ENCODE measurements at regions not wholly inside any gene's neighbourhood (a gene's known extent, or its start where the extent isn't known, plus 50 kb on each side); places are given as distances from the start of the nearest gene placed in this dataset.

DNA sequence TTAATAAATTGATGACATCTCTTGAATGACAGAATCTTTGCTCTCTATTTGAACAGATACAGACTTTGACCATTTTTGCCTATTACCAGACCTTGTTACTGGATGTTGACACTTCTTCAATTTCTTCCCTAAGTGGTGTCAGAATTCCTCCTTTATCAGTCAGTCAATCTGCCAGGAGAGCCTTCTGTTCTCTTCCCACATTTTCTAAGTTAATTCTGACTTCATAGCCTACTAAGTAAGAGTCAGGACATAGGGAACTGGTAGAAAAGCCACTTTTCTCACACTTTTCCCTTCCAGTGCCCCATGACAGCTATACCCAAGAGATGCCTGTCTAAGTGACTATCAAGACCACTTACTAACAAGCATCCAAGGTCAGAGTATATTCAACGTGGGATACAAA lies 1187.5 kb upstream of the NXPH2 start:
- no peak overlapping the region for H3K27ac Mint-ChIP-seq
- no peak overlapping the region for H3K4me3 Mint-ChIP-seq
- no peaks in the 10 kb centered on the region for H3K36me3 Mint-ChIP-seq (ENCODE audit: low read depth)
- H3K4me1 Mint-ChIP-seq, result no peaks in the 10 kb centered on the region
- no peak for ATAC-seq
- no peaks in the 10 kb centered on the region for H3K27me3 Mint-ChIP-seq
- no peaks in the 10 kb centered on the region for H3K9me3 ChIP-seq (ENCODE audit: control insufficient read depth, low read length, poor library complexity, severe bottlenecking)
- no peak for DNase-seq

DNA sequence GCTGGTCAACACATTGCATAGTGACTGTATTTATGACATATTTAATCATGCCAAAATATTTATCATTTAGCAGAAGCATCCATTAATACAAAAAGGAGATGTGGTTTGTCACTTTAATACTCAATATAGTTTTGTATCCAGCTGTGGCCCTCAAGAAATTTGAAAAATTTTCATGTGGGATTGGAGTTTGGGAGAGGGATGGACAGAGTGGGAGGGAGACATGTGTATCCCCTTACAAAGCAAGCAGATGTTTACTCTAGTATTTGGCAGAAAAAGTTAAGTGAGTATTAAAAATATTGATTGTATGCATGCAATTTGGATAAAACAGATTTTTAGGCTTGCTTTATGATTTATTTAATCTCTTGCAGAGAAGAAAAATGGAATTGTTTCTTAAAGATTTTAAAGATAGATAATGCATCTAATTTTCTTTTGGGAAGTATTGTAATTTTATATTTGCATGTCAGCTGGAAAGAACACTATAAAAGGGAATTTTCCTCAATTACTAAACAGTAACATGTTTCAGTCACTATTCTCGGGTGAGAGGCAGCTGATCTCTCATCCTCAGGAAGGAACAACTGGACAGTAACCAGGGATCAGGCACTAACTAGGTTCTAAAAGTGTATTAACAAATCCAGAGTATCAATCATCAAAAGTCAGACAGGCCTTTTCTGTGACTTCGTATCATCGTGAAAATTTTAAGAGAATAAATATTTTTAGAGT lies 1184.7 kb upstream of the NXPH2 start:
- no peak overlapping the region for H3K4me3 Mint-ChIP-seq
- H3K4me1 Mint-ChIP-seq, result no peaks in the 10 kb centered on the region
- no peaks in the 10 kb centered on the region for H3K9me3 ChIP-seq (ENCODE audit: control insufficient read depth, low read length, poor library complexity, severe bottlenecking)
- no peak for ATAC-seq
- no peak for DNase-seq
- H3K27ac Mint-ChIP-seq, result no peak overlapping the region
- H3K36me3 Mint-ChIP-seq (ENCODE audit: low read depth), result no peaks in the 10 kb centered on the region
- no peaks in the 10 kb centered on the region for H3K27me3 Mint-ChIP-seq

DNA sequence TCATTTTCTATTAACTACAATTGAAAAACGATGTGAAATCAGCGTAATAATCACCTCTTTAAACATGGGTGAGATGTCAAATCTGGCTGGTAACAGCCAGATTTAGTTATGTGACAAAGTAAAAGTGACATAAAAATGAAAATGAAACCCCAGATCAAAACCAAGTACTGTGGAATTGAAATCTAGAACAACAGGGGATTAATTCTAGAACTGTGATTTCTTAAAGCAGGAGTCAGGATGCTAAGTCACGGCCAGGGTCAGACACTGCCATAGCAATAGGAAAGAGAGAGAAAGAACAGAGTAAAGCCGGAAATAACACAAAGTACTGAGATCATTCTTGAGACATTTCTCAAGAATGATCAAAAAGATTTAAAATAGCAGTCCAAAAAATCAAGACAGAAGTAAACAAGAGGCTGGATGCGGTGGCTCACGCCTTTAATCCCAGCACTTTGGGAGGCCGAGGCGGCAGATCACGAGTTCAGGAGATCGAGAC lies 1183.7 kb upstream of the NXPH2 start:
- no peak for DNase-seq
- H3K4me1 Mint-ChIP-seq, result no peaks in the 10 kb centered on the region
- ATAC-seq, result no peak
- no peaks in the 10 kb centered on the region for H3K36me3 Mint-ChIP-seq (ENCODE audit: low read depth)
- H3K27me3 Mint-ChIP-seq, result no peaks in the 10 kb centered on the region
- H3K27ac Mint-ChIP-seq, result no peak overlapping the region
- H3K9me3 ChIP-seq (ENCODE audit: control insufficient read depth, low read length, poor library complexity, severe bottlenecking), result no peaks in the 10 kb centered on the region
- no peak overlapping the region for H3K4me3 Mint-ChIP-seq

DNA sequence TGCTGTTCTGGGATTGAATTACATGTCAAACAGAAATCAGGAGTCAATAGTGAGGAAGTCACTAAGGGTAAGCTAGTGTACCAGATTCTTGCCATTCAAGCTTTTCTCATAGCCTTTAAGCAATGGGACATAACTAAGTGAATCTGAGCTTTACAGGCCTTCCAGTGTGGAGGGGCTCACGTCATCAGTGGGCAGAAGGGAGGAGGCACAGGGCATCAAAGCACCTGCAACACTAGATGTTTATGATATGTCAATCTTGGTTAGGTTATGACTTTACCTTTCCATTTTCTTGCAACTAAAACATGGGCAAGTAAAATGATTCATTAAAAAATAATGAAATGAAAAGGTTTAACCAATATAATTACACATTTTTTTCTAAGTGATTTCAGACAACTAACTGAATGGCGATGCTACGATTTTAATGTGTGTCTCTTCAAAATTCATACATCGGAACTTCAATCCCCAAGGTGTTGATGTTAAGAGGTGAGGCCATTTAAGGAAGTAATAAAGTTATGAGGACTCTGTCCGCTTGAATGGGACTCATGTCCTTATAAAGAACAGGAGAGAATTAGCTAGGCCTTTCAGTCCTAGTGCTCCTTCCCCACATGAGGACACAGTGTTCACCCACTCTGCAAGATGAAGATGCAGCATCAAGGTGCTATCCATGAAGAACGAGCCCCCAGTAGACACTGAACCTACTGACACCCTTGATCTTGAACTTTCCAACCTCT lies 1169.2 kb upstream of the NXPH2 start:
- H3K27me3 Mint-ChIP-seq, result no peaks in the 10 kb centered on the region
- H3K27ac Mint-ChIP-seq, result no peak overlapping the region
- H3K4me3 Mint-ChIP-seq, result no peak overlapping the region
- no peak for DNase-seq
- no peaks in the 10 kb centered on the region for H3K9me3 ChIP-seq (ENCODE audit: control insufficient read depth, low read length, poor library complexity, severe bottlenecking)
- H3K4me1 Mint-ChIP-seq, result no peaks in the 10 kb centered on the region
- H3K36me3 Mint-ChIP-seq (ENCODE audit: low read depth), result no peaks in the 10 kb centered on the region
- ATAC-seq, result no peak

DNA sequence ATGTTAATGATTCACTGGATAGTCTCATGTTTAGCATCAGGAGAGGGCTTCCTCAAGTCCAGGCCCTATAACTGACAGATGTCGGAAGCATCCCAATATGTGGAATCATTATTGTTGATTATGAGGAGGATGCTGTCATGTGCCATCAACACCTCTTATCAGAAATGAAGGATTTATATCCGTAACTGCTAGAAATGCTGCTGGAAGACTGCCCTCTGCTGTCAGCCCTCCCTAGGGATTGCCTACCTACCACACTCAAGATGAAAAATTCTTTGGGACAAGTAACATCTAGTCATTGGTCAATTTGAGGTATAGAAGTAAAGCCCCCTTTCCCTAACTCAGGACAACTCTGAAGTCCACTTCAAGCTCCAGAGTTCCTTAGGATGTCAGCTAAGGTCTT lies 1166.5 kb upstream of the NXPH2 start:
- H3K27ac Mint-ChIP-seq, result no peak overlapping the region
- no peak for ATAC-seq
- no peaks in the 10 kb centered on the region for H3K36me3 Mint-ChIP-seq (ENCODE audit: low read depth)
- no peaks in the 10 kb centered on the region for H3K27me3 Mint-ChIP-seq
- no peaks in the 10 kb centered on the region for H3K9me3 ChIP-seq (ENCODE audit: control insufficient read depth, low read length, poor library complexity, severe bottlenecking)
- H3K4me3 Mint-ChIP-seq, result no peak overlapping the region
- no peaks in the 10 kb centered on the region for H3K4me1 Mint-ChIP-seq
- no peak for DNase-seq

DNA sequence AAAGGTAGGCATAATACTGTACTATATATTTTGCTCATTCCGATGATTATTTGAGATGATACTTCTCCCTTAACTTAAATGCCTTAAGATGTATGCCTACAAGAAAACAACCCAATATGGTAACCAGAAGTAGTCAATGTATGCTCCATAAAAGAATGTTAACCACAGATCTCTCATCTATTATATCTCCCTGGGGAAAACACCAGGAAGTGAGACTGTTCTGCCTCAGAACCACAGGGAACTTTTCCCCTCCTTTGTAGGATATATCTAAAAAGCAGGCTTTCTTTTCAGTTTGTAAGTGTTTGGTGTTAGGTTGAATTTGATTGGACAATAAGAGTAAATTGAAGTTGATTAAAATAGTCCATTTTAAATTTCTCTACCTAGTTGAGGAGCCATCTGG lies 1160.5 kb upstream of the NXPH2 start:
- Mint-ChIP-seq H3K27me3 (no peaks in the 10 kb centered on the region), H3K36me3 (ENCODE audit: low read depth) (no peaks in the 10 kb centered on the region), H3K4me1 (no peaks in the 10 kb centered on the region), H3K27ac (no peak overlapping the region), H3K4me3 (no peak overlapping the region)
- no peaks in the 10 kb centered on the region for H3K9me3 ChIP-seq (ENCODE audit: control insufficient read depth, low read length, poor library complexity, severe bottlenecking)
- no peak for DNase-seq
- ATAC-seq, result no peak

DNA sequence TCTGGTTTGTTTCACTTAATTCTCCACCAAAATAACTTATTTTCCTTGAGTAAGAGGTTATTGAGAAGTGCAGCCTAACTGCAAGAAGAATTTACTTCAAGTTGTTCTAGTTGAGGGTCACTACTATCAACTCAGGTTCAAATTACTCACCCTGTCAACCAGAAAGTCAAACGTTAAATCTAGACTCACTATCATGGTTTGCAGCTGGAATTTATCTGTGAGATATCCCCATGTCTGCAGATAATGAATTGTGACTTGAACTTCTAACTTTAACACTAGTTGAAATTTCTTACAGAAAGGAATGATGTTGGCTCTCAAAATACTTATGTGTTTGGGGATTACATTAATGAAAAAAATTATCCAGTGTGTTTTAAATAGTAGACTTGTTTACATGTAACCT lies 1145.7 kb upstream of the NXPH2 start:
- DNase-seq (no peak), ATAC-seq (no peak)
- Mint-ChIP-seq H3K4me3 (no peak overlapping the region), H3K4me1 (no peaks in the 10 kb centered on the region), H3K27ac (no peak overlapping the region), H3K27me3 (no peaks in the 10 kb centered on the region), H3K36me3 (ENCODE audit: low read depth) (no peaks in the 10 kb centered on the region)
- H3K9me3 ChIP-seq (ENCODE audit: control insufficient read depth, low read length, poor library complexity, severe bottlenecking), result no peaks in the 10 kb centered on the region

DNA sequence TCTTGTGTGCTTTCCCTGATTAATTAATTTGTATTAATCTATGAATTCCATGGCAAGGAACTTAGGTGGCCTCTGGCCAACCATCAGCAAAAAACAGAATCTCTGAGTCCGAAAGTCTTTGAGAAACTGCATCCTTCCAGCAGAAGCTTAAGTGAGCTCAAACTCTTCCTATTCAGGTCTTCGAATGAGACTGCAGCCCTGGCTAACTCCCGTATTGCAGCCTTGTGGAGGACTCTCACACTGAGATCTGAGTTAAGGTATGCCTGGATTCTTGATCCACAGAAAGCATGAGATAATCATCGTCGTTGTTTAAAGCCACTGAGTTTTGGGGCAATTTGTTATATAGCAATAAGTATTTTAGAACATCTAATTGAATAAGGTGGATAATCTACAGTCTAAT lies 1143.9 kb upstream of the NXPH2 start:
- ATAC-seq (no peak), DNase-seq (no peak)
- Mint-ChIP-seq H3K4me3 (no peak overlapping the region), H3K27me3 (no peaks in the 10 kb centered on the region), H3K27ac (no peak overlapping the region), H3K36me3 (ENCODE audit: low read depth) (no peaks in the 10 kb centered on the region), H3K4me1 (no peaks in the 10 kb centered on the region)
- H3K9me3 ChIP-seq (ENCODE audit: control insufficient read depth, low read length, poor library complexity, severe bottlenecking), result no peaks in the 10 kb centered on the region

DNA sequence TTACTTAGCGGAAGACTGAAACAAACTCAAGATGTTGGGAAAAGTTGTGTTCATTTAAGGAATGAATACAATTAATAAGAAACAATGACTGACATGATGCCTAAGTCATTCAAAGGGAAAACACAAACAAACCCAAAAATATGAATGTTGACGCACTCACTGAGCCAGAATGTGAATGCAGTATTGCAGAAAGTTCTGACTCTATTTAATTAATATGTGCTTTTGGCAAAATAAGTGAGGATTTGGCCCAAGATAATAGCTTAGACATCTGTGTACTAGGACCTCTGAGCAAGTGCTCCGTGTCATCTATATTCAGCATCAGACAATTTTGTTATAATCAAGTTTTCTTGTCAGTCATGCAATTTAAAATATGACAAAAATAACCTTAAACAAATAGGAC lies 1138.8 kb upstream of the NXPH2 start:
- Mint-ChIP-seq H3K27ac (no peak overlapping the region), H3K4me1 (no peaks in the 10 kb centered on the region), H3K4me3 (no peak overlapping the region), H3K36me3 (ENCODE audit: low read depth) (no peaks in the 10 kb centered on the region), H3K27me3 (no peaks in the 10 kb centered on the region)
- no peaks in the 10 kb centered on the region for H3K9me3 ChIP-seq (ENCODE audit: control insufficient read depth, low read length, poor library complexity, severe bottlenecking)
- DNase-seq (no peak), ATAC-seq (no peak)

DNA sequence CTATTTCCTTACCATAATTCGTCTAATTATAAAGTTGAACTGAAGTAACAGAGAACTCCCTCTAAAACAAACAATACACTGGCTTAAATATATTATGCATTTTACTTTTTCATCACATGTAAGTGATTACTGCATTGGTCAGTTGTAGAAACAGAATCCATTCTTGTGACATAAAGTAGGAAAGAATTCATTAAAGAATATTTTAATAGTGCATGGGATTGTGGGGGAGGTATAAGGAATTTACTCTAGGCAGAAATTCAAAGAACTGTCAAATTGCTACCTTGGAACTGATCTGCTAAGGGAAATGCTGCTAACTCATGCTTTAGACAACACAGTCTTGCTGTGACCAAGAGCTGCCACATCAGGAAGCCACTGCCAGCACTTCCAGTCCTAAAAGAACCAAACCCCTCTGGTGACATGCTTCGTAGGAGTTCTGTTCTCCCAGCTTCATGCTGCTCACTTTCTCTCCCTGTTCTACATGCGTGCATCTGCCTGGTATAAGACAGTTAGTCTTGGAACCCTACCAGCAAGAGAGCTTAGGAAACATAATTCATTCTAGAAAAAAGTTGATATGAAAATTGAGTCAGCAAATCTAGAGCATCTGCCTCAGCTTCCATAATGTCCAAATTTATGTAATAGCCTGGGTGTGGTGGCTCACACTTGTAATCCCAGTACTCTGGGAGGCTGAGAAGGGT lies 1137.6 kb upstream of the NXPH2 start:
- DNase-seq, result no peak
- Mint-ChIP-seq H3K27ac (no peak overlapping the region), H3K36me3 (ENCODE audit: low read depth) (no peaks in the 10 kb centered on the region), H3K4me3 (no peak overlapping the region), H3K27me3 (no peaks in the 10 kb centered on the region), H3K4me1 (no peaks in the 10 kb centered on the region)
- ATAC-seq, result no peak
- no peaks in the 10 kb centered on the region for H3K9me3 ChIP-seq (ENCODE audit: control insufficient read depth, low read length, poor library complexity, severe bottlenecking)

DNA sequence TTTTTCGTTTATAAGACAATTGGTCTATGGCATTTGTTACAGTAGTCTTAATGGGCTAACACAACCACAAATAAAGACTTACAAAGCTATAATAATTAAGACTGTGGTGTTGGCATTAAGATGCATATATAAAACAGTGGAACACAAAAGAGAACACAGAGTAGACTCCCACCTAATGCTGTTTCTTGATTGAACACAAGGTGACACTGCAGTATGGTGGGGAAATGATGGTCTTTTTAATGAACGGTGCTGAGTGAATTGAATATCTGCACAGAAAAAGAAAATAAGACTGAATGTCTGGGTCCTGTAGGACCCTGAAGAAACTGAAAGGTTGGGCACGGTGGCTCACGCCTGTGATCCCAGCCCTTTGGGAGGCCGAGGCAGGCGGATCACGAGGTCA lies 1136.6 kb upstream of the NXPH2 start:
- Mint-ChIP-seq H3K27ac (no peak overlapping the region), H3K27me3 (no peaks in the 10 kb centered on the region), H3K4me3 (no peak overlapping the region), H3K4me1 (no peaks in the 10 kb centered on the region), H3K36me3 (ENCODE audit: low read depth) (no peaks in the 10 kb centered on the region)
- ATAC-seq (no peak), DNase-seq (no peak)
- no peaks in the 10 kb centered on the region for H3K9me3 ChIP-seq (ENCODE audit: control insufficient read depth, low read length, poor library complexity, severe bottlenecking)

DNA sequence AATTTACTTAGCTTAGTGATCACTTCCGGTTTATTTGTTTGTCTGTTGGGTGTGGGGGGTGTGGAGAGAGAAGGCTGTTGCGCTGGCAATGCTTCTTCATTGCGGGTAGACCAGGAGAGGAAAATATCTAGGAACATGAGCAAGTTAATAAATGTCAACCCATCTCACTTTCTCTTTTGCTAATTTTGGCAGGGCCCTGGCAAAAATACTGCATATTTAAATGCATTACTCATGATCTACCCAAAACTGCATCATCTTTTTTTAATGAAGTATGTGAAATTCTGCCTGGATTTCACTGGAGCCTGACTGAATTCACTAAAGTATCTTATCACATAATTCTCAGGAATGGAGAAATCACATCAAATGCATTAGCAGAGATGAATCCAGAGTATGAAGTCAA lies 1131.0 kb upstream of the NXPH2 start:
- Mint-ChIP-seq H3K27me3 (no peaks in the 10 kb centered on the region), H3K27ac (no peak overlapping the region), H3K4me1 (no peaks in the 10 kb centered on the region), H3K4me3 (no peak overlapping the region), H3K36me3 (ENCODE audit: low read depth) (no peaks in the 10 kb centered on the region)
- no peak for DNase-seq
- H3K9me3 ChIP-seq (ENCODE audit: control insufficient read depth, low read length, poor library complexity, severe bottlenecking), result no peaks in the 10 kb centered on the region
- ATAC-seq, result no peak

DNA sequence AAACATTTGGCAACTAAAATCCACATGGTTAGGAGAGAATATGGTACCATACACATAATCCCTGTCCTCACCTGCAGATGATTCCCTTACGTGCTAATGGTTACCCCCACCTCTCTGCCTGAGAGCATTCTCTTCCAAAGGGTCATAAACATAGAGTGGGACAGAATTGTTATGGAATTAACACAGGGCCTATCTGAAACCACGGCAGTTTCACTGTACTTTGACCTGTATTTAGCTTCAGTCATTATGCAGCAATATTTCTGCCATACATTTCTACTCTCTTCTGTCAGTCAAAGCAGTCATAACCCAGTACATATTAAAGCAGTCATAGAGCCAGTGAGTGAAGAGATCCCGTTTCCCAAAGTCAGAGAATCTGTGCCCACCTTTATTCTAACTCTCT lies 1128.9 kb upstream of the NXPH2 start:
- Mint-ChIP-seq H3K36me3 (ENCODE audit: low read depth) (no peaks in the 10 kb centered on the region), H3K27me3 (no peaks in the 10 kb centered on the region), H3K4me1 (no peaks in the 10 kb centered on the region), H3K4me3 (no peak overlapping the region), H3K27ac (no peak overlapping the region)
- DNase-seq (no peak), ATAC-seq (no peak)
- H3K9me3 ChIP-seq (ENCODE audit: control insufficient read depth, low read length, poor library complexity, severe bottlenecking), result no peaks in the 10 kb centered on the region

Measured in T-helper 17 cell (primary cell).